ENCODE measurements at regions not wholly inside any gene's neighbourhood (a gene's known extent, or its start where the extent isn't known, plus 50 kb on each side); places are given as distances from the start of the nearest gene placed in this dataset.

- no peak for TF ChIP-seq ZNF766 (CRISPR knock-in tag; conservative IDR thresholded peaks at IDR 0.05)
- H3K27ac ChIP-seq (ENCODE audit: extremely low read depth, low read depth, low read length): no peak overlapping the region
- H3K36me3 ChIP-seq (ENCODE audit: control insufficient read depth, insufficient read depth, low read length): no peaks in the 10 kb centered on the region
- H3K9ac ChIP-seq (ENCODE audit: insufficient read depth in 1 of 2, low read depth in 2 of 2, low read length in 2 of 2): no peak overlapping the region
- H3K9me1 ChIP-seq (ENCODE audit: control insufficient read depth, insufficient read depth, low read length): no peaks in the 10 kb centered on the region
- intact Hi-C loops (cut with micrococcal nuclease) (no loop called here), in situ Hi-C loops (cut with MboI) (no loop called here)
- H2AFZ ChIP-seq (ENCODE audit: low read depth, low read length): no peak overlapping the region
- H3K4me2 ChIP-seq (ENCODE audit: insufficient read depth, low read length): no peak overlapping the region
- FAIRE-seq (no peak), ATAC-seq (no peak), DNase-seq (ENCODE audit: extremely low read depth in 1 of 4, low spot score in 3 of 4) (no peak)
- no TSS peak for BruUV-seq (replicated peaks)
- H3K4me1 ChIP-seq (replicated peaks in 1 of 2; ENCODE audit: control insufficient read depth in 2 of 2, insufficient read depth in 2 of 2, low read length in 2 of 2): no peaks in the 10 kb centered on the region
- H3K79me2 ChIP-seq (ENCODE audit: control insufficient read depth, insufficient read depth, low read length): no peaks in the 10 kb centered on the region
- 0% methylated on average over 3 of the region's 3 CpGs for WGBS (ENCODE audit: insufficient coverage, low coverage, missing lambda C conversion rate)
- ChIA-PET CTCF (ENCODE audit: low intra/inter-chr PET ratio) (no interaction called here), POLR2A (no interaction called here)
- no peaks in the 10 kb centered on the region for H4K20me1 ChIP-seq (replicated peaks; ENCODE audit: control insufficient read depth, insufficient read depth, low read length)
- peaks cover 0 to 3% of the 10 kb centered on the region in 2 experiments; a peak in 2 of 5 replicates for H3K27me3 ChIP-seq (ENCODE audit: control insufficient read depth in 2 of 2, insufficient read depth in 2 of 2, low read length in 2 of 2)
- H3K4me3 ChIP-seq: no peak overlapping the region
- H3K9me3 ChIP-seq (replicated peaks; ENCODE audit: control insufficient read depth, insufficient read depth, low read depth, low read length): no peaks in the 10 kb centered on the region
Measured at GRCh38 chr15:35842631-35843030, 296.7 kb upstream of the DPH6 start.

GRCh38 chr15:35843498-35843897, 297.5 kb upstream of the DPH6 start:
- Histone ChIP-seq H2AFZ (ENCODE audit: low read depth, low read length) (no peak overlapping the region), H3K9me1 (ENCODE audit: control insufficient read depth, insufficient read depth, low read length) (no peaks in the 10 kb centered on the region), H3K27me3 (ENCODE audit: control insufficient read depth in 2 of 2, insufficient read depth in 2 of 2, low read length in 2 of 2) (peaks cover 0 to 3% of the 10 kb centered on the region in 2 experiments; a peak in 2 of 5 replicates), H3K9me3 (replicated peaks; ENCODE audit: control insufficient read depth, insufficient read depth, low read depth, low read length) (no peaks in the 10 kb centered on the region), H3K36me3 (ENCODE audit: control insufficient read depth, insufficient read depth, low read length) (no peaks in the 10 kb centered on the region), H3K9ac (ENCODE audit: insufficient read depth in 1 of 2, low read depth in 2 of 2, low read length in 2 of 2) (no peak overlapping the region), H3K4me1 (replicated peaks in 1 of 2; ENCODE audit: control insufficient read depth in 2 of 2, insufficient read depth in 2 of 2, low read length in 2 of 2) (no peaks in the 10 kb centered on the region), H3K79me2 (ENCODE audit: control insufficient read depth, insufficient read depth, low read length) (no peaks in the 10 kb centered on the region), H3K4me2 (ENCODE audit: insufficient read depth, low read length) (no peak overlapping the region), H3K4me3 (no peak overlapping the region), H4K20me1 (replicated peaks; ENCODE audit: control insufficient read depth, insufficient read depth, low read length) (no peaks in the 10 kb centered on the region), H3K27ac (ENCODE audit: extremely low read depth, low read depth, low read length) (no peak overlapping the region)
- POLR2A ChIA-PET: no interaction called here
- intact Hi-C loops (cut with micrococcal nuclease) (no loop called here), in situ Hi-C loops (cut with MboI) (no loop called here)
- no TSS peak for BruUV-seq (replicated peaks)
- no peak for ATAC-seq
- WGBS (ENCODE audit: insufficient coverage, low coverage, missing lambda C conversion rate): 0% methylated on average over 2 of the region's 2 CpGs
- no peak for FAIRE-seq
- CTCF ChIA-PET (ENCODE audit: low intra/inter-chr PET ratio): no interaction called here
- no peak for DNase-seq (ENCODE audit: extremely low read depth in 1 of 4, low spot score in 3 of 4)
- TF ChIP-seq KDM4B (IDR thresholded peaks at IDR 0.05; ENCODE audit: borderline replicate concordance in 2 of 2, low read depth in 1 of 2) (no peak), SREBF2 (CRISPR knock-in tag; IDR thresholded peaks at IDR 0.05) (no peak), THAP7 (CRISPR knock-in tag; IDR thresholded peaks at IDR 0.05) (no peak), HOXB6 (CRISPR knock-in tag; IDR thresholded peaks at IDR 0.05; ENCODE audit: borderline replicate concordance) (no peak), ATF3 (IDR thresholded peaks at IDR 0.05) (no peak), ATF3 (CRISPR knock-in tag; conservative IDR thresholded peaks at IDR 0.05) (no peak)
